ENCODE measurements at regions not wholly inside any gene's neighbourhood (a gene's known extent, or its start where the extent isn't known, plus 50 kb on each side); places are given as distances from the start of the nearest gene placed in this dataset.

- TF ChIP-seq E2F4 (IDR thresholded peaks at IDR 0.05; ENCODE audit: low read depth, low read length) = no peak
- TF ChIP-seq POU2F2 (IDR thresholded peaks at IDR 0.05; ENCODE audit: borderline replicate concordance, low read depth, low read length) = no peak
- TF ChIP-seq SP1 (IDR thresholded peaks at IDR 0.05; ENCODE audit: low read depth, low read length) = no peak
- no peak for TF ChIP-seq ETV6 (conservative IDR thresholded peaks at IDR 0.05 in 1 of 2, IDR thresholded peaks at IDR 0.05 in 1 of 2; ENCODE audit: borderline replicate concordance in 1 of 2, low read depth in 1 of 2)
- no peak for TF ChIP-seq CHD2 (IDR thresholded peaks at IDR 0.05; ENCODE audit: borderline replicate concordance, low read depth, low read length)
- no peak for TF ChIP-seq WRNIP1 (IDR thresholded peaks at IDR 0.05; ENCODE audit: borderline replicate concordance, low read depth, low read length)
- TF ChIP-seq IRF5 (IDR thresholded peaks at IDR 0.05; ENCODE audit: borderline replicate concordance) = no peak
- no peak for TF ChIP-seq SREBF2 (IDR thresholded peaks at IDR 0.05; ENCODE audit: low read length)
- no peak for TF ChIP-seq MEF2B (IDR thresholded peaks at IDR 0.05; ENCODE audit: partially characterized antibody, poor library complexity, severe bottlenecking)
- no peak for TF ChIP-seq POLR2AphosphoS5 (IDR thresholded peaks at IDR 0.05; ENCODE audit: low read length)
- TF ChIP-seq CHD1 (IDR thresholded peaks at IDR 0.05; ENCODE audit: low read depth, low read length) = no peak
Measured at GRCh38 chr9:18422296-18423036, 51.5 kb upstream of the ADAMTSL1 start (continued).
